K562 (cell line): ENCODE measurements at regions not wholly inside any gene's neighbourhood (a gene's known extent, or its start where the extent isn't known, plus 50 kb on each side); places are given as distances from the start of the nearest gene placed in this dataset.

Experiments
- CBFB ChIP-seq: sonication (generic); formaldehyde crosslinking; IDR thresholded peaks from 2 replicates; pipeline ENCODE4 v1.4.0; 2020; ENCODE audit warnings: mild to moderate bottlenecking, missing genetic modification reagents
- CTCF ChIP-seq, 3 experiments: IDR thresholded peaks in 2 of 3; conservative IDR thresholded peaks in 1 of 3; 2 replicates each; pipeline ENCODE4 v1.5.1; 2011 to 2012; ENCODE audit warnings: low read length in 3 of 3, mild to moderate bottlenecking in 3 of 3, control low read depth in 2 of 3, improper control_type of control experiment in 1 of 3, inconsistent platforms in 1 of 3, low read depth in 1 of 3, mixed read lengths in 1 of 3, moderate library complexity in 1 of 3; ENCODE audit not compliant: insufficient read depth in 2 of 3
- JUN ChIP-seq, 2 experiments: sonication (generic) in 1 of 2; formaldehyde crosslinking in 1 of 2; IDR thresholded peaks; 2 replicates each; pipeline versions ENCODE4 v1.6.1 to v1.8.0; 2012 to 2022; ENCODE audit warnings: borderline replicate concordance in 2 of 2, mild to moderate bottlenecking in 2 of 2, improper control_type of control experiment in 1 of 2, low read depth in 1 of 2, low read length in 1 of 2, missing genetic modification reagents in 1 of 2
- KLF10 ChIP-seq: fragments of 250-450 bp; sonication (Bioruptor Pico); IDR thresholded peaks from 2 replicates; pipeline ENCODE4 v1.6.1; 2021; ENCODE audit warnings: matching md5 sums
- RCOR1 ChIP-seq, 2 experiments: IDR thresholded peaks; 2 replicates each; pipeline ENCODE4 v1.6.1; 2012; ENCODE audit warnings: low read depth in 2 of 2, low read length in 2 of 2, borderline replicate concordance in 1 of 2, improper control_type of control experiment in 1 of 2
- RERE ChIP-seq: sonication (generic); formaldehyde crosslinking; IDR thresholded peaks from 2 replicates; pipeline ENCODE4 v1.8.0; 2023; ENCODE audit warnings: missing genetic modification reagents, mild to moderate bottlenecking, borderline replicate concordance
- SIN3A ChIP-seq, 2 experiments: fragments of 150-350 bp in 1 of 2; IDR thresholded peaks; 2 replicates each; pipeline ENCODE4 v1.6.1; 2011 to 2016; ENCODE audit warnings: borderline replicate concordance in 2 of 2, low read depth in 2 of 2, low read length in 2 of 2, mild to moderate bottlenecking in 2 of 2, moderate library complexity in 2 of 2; ENCODE audit not compliant: control insufficient read depth in 1 of 2

GRCh38 chrX:95754411-95754810, 930.2 kb upstream of the DIAPH2 start:
- no peak for TF ChIP-seq JUN (IDR thresholded peaks at IDR 0.05; ENCODE audit: borderline replicate concordance, low read depth, low read length)
- TF ChIP-seq JUN (CRISPR knock-in tag; IDR thresholded peaks at IDR 0.05; ENCODE audit: borderline replicate concordance) = no peak
- no peak for TF ChIP-seq CTCF (IDR thresholded peaks at IDR 0.05 in 2 of 3, conservative IDR thresholded peaks at IDR 0.05 in 1 of 3; ENCODE audit: insufficient read depth in 2 of 3, low read depth in 1 of 3, low read length in 3 of 3)
- no peak for TF ChIP-seq SIN3A (IDR thresholded peaks at IDR 0.05; ENCODE audit: borderline replicate concordance in 2 of 2, control insufficient read depth in 1 of 2, low read depth in 2 of 2, low read length in 2 of 2)
- no peak for TF ChIP-seq RCOR1 (IDR thresholded peaks at IDR 0.05; ENCODE audit: borderline replicate concordance in 1 of 2, low read depth in 2 of 2, low read length in 2 of 2)
- TF ChIP-seq KLF10 = no peak
- no peak for TF ChIP-seq CBFB
- no peak for TF ChIP-seq RERE
